ENCODE measurements at regions not wholly inside any gene's neighbourhood (a gene's known extent, or its start where the extent isn't known, plus 50 kb on each side); places are given as distances from the start of the nearest gene placed in this dataset.

- DNase-seq (ENCODE audit: low read depth), result no peak
Measured at GRCh38 chr6:56378507-56378906, 131.1 kb upstream of the COL21A1 start.

- no peak for DNase-seq (ENCODE audit: low read depth)
Measured at GRCh38 chr6:56377295-56377694, 129.9 kb upstream of the COL21A1 start.

- DNase-seq (ENCODE audit: low read depth), result no peak
Measured at GRCh38 chr6:56375806-56376205, 128.4 kb upstream of the COL21A1 start.

GRCh38 chr6:56374841-56375369 lies 127.5 kb upstream of the COL21A1 start:
- DNase-seq (ENCODE audit: low read depth), result no peak

- DNase-seq (ENCODE audit: low read depth), result no peak
Measured at GRCh38 chr6:56372406-56372995, 125.1 kb upstream of the COL21A1 start.

GRCh38 chr6:56370561-56371211 lies 123.3 kb upstream of the COL21A1 start:
- DNase-seq (ENCODE audit: low read depth), result no peak

GRCh38 chr6:56370127-56370540 lies 122.8 kb upstream of the COL21A1 start:
- DNase-seq (ENCODE audit: low read depth), result no peak

GRCh38 chr6:56368491-56368890 lies 121.1 kb upstream of the COL21A1 start:
- no peak for DNase-seq (ENCODE audit: low read depth)

GRCh38 chr6:56366141-56366852 lies 118.9 kb upstream of the COL21A1 start:
- no peak for DNase-seq (ENCODE audit: low read depth)

GRCh38 chr6:56364827-56365339 lies 117.5 kb upstream of the COL21A1 start:
- no peak for DNase-seq (ENCODE audit: low read depth)

- DNase-seq (ENCODE audit: low read depth), result no peak
Measured at GRCh38 chr6:56364431-56364826, 117.0 kb upstream of the COL21A1 start.

GRCh38 chr6:56363796-56364430 lies 116.5 kb upstream of the COL21A1 start:
- DNase-seq (ENCODE audit: low read depth), result no peak

- no peak for DNase-seq (ENCODE audit: low read depth)
Measured at GRCh38 chr6:56361812-56362211, 114.4 kb upstream of the COL21A1 start.

GRCh38 chr6:56359201-56359899 lies 112.0 kb upstream of the COL21A1 start:
- DNase-seq (ENCODE audit: low read depth), result peak; percentile 6

- DNase-seq (ENCODE audit: low read depth), result no peak
Measured at GRCh38 chr6:56357616-56358373, 110.4 kb upstream of the COL21A1 start.

- no peak for DNase-seq (ENCODE audit: low read depth)
Measured at GRCh38 chr6:56356426-56356825, 109.0 kb upstream of the COL21A1 start.

GRCh38 chr6:56353860-56354259 lies 106.5 kb upstream of the COL21A1 start:
- no peak for DNase-seq (ENCODE audit: low read depth)

GRCh38 chr6:56350628-56351260 lies 103.4 kb upstream of the COL21A1 start:
- no peak for DNase-seq (ENCODE audit: low read depth)

GRCh38 chr6:56349194-56349593 lies 101.8 kb upstream of the COL21A1 start:
- no peak for DNase-seq (ENCODE audit: low read depth)

- no peak for DNase-seq (ENCODE audit: low read depth)
Measured at GRCh38 chr6:56348578-56348977, 101.2 kb upstream of the COL21A1 start.

GRCh38 chr6:56347526-56347925 lies 100.1 kb upstream of the COL21A1 start:
- DNase-seq (ENCODE audit: low read depth), result no peak
